Cardiac septum (tissue), 1 donor: ENCODE measurements at regions not wholly inside any gene's neighbourhood (a gene's known extent, or its start where the extent isn't known, plus 50 kb on each side); places are given as distances from the start of the nearest gene placed in this dataset.

ENCODE experiments used
- DNase-seq: peaks from one replicate; pipeline ENCODE4 v3.0.0-alpha.2; 2020; ENCODE audit warnings: low spot score
- intact Hi-C: fragments of 100-400 bp; cut with DNase I; formaldehyde crosslinking; loops from one replicate; pipeline ENCODE4 v1.14.0; 2022
- donor health status: DM: no; HTN: no; CAD: no.

DNA sequence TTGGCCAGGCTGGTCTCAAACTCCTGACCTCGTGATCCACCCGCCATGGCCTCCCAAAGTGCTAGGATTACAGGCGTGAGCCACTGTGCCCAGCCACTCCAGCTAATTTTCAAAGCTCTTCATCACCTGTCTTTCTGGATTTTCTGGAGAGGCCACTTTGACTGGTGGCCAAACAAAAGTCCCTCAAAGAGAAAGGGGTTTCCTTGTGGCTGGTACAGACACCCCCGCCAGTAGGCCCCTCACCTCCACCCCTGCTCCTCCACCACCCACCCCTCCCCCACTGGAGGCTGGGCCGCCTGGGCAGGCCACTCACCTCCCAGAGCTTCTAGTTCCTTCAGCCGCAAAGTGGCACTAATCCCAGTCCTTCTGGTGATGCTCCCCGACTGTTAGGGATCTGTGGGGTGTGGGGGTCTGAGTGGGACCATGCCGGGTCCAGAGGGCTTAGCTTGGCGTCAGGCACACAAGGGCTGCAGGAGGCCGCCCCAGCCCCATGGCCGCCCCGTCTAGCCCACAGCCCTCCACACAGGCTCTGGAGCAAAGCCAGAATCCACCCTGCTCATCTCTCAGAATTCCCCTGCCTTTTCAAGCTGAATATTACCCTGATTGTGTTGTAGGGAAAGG lies 182.0 kb upstream of the IER5L start:
- no peak for DNase-seq
- intact Hi-C loops, result no loop called here

DNA sequence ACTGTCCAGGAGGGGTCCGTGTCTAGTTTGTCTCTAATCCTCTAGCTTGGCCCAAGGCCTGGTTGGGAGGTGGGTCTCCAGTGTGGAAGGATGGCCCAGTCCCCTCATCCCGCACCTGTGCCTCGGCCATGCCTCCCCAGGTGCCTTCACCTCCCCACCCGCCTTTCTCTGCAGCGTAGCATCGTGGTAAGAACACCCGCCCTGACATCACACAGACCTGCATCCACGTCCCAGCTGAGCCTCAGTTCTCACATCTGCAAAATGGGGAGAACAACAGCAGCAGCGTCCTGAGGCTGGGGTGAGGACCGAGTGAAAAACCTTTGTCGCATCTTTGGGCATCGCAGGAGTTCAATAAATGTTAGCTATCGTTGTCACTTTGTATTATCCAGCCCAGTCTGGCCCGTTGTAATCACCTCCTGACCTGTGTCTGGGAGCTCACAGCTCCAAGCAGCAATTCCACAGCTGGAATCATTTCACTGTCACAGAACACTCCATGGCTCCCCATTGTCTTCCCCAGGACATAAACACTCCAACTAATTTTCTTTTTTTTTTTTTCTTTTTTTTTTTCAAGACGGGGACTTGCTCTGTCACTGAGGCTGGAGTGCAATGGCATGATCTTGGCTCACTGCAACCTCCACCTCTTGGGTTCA lies 181.2 kb upstream of the IER5L start:
- intact Hi-C loops, result no loop called here
- DNase-seq, result no peak

DNA sequence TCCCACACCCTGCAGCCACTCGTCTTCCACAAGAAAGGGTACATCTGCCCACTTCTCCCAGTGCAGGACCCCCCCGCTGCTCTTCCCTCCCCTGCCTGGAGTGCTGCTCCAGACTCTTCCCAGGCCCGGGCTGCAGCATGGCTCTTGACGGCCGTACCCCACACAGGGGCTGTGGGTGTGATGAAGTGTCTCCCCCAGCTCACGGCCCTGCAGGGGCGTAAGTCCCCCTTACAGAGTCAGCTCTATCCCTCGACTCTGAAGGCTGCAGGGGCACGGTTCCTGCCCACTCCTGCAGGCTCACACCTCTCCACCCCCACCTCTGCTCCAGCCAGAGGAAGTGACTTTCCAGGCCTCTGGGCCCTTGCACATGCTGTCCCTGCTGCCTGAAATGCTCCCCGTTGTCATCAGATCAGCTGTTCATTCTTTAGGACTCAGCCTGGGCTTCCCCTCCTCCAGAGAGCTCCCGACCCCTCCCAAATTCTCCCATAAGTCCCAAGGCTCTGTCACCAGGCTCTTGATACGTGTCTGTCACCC lies 180.6 kb upstream of the IER5L start:
- DNase-seq, result no peak
- intact Hi-C loops, result no loop called here

GRCh38 chr9:129357773-129358245 lies 179.7 kb upstream of the IER5L start:
- no peak for DNase-seq
- intact Hi-C loops, result no loop called here

DNA sequence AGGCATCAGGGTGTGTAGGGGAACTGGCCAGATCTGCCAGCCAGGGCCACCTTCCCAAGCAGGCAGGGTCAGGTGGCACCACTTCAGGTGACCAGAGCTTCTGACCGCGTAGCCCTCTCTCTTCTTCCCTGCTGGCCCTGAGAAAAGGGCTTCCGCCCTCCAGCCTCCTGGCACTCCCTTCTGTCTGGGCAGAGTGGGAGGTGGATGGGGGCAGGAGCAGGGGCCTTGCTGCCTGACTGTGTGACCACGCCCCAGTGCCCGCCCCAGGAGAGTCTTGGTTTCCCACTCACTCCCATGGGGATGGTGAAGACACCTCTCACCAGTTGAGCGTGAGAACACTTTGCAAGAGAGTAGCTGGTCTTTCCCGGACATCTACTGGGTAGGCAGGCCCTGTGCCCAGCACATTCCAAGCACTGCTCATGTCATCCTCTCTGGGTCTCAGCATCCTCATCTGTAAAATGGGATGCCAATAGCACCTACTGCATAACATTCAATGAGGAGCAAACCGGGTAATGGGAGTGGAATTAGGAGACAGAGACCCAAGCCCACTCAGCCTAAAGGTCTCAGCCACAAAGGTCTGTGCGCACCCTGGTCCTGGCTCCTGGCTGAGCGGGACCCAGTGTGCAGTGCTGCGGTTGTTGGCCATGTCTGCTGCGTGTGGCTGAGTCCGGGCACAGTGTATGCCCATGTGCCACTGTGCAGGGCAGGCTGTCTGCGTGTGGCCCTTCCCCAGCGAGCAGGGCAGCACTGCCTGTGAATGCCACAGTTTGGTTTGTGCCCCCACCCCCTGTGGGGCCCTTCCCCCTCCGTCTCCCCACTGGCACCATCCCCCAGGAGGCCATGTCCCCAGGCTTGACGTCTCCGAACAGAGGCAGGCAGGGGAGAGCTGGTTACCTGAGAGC lies 179.1 kb upstream of the IER5L start:
- no peak for DNase-seq
- intact Hi-C loops, result no loop called here

DNA sequence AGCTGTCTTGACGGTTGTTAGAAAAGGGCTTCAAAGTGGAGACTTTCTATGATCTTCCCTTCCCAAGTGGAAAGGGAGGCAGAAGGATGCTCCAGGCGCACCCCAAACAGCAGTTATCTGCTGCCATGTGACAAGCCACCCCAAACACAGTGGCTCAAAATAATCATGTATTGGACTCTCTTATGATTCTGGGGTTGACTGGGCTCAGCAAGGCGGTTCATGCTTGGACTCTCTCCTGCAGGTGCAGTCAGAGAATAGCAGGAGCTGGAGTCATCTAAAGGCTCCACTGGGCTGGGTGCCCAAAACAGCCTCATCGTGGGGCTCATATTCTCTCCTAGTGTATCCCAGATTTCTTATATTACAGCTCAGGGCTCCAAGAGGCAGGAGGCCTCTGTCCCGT lies 177.6 kb upstream of the IER5L start:
- no peak for DNase-seq
- intact Hi-C loops, result no loop called here

DNA sequence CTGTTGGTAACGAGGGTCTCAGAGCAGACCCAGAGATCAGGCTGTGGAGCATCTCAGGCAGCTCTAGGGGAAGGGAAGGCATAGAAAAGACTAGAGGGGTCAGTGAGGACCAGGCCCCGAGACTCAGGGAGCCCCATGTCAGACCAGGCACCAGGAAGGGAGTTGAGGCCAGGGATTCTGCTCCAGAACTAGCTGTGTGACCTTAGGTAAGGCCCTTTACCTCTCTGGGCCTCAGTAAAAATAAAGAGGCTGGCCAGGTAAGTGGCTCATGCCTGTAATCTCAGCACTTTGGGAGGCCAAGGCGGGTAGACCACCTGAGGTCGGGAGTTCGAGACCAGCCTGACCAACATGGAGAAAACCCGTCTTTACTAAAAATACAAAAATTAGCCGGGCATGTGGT lies 176.4 kb upstream of the IER5L start:
- no peak for DNase-seq
- intact Hi-C loops, result no loop called here

DNA sequence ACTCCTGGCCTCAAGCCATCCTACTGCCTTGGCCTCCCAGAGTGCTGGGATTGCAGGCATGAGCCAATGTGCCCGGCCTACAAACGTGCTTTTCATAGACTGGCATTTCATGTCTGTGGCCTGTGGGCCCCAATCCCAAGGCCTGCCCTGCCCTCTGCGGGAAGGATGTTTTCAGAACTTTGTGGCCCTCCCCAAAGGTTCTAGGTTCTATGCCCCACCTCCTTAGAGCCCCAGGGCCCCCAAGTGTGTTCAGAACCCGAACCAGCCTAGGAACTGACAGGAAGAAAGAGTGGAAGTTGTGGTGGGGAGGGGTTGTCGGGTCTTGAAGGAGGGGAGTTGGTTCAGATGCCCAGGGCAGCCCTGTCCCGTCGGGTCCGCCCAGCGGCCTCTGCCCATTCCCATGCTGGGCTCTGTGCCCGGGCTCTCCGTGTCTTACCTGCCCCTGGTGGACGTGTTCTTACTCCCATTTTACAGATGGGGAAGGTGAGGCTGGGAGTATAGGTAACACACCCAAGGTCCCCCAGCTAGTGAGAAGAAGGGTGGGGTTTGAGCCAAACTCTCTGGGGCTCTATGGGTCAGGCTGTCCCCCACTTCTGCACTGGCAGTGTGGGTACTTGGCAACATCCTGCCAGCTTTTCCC lies 175.8 kb upstream of the IER5L start:
- intact Hi-C loops, result no loop called here
- no peak for DNase-seq

GRCh38 chr9:129352146-129352865 lies 174.2 kb upstream of the IER5L start:
- intact Hi-C loops, result no loop called here
- DNase-seq, result no peak

DNA sequence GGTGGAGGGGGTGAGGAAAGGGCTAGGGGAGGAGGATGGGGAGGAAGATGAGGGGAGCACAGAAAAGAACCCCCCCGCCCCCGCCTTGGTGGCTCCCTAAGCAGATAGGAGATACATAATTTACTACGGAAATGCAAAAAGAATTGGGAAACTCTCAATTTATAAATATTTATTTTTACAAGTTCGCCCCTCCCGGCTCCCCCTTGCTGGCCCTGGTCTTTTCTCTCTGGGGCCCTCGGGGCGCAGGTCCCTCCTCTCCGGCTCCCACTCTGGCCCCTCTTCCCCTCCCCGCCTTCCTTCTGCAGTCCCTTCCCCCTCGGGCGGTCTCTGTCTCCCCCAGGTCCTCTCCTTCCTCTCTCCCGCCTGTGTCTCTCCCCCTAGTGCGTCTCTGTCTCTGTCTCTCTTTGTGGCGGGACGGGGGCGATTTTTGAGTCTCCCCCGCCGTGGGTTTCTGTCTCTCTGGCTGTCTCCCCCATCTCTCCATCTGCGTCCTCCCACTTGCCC lies 173.6 kb upstream of the IER5L start:
- no peak for DNase-seq

GRCh38 chr9:129351058-129351641 lies 173.1 kb upstream of the IER5L start:
- intact Hi-C loops, result no loop called here
- no peak for DNase-seq

More for the DNA sequence above, 173.6 kb upstream of the IER5L start:
- intact Hi-C loops, result no loop called here

- intact Hi-C loops, result no loop called here
- no peak for DNase-seq
Measured at GRCh38 chr9:129350143-129350935, 172.3 kb upstream of the IER5L start.

DNA sequence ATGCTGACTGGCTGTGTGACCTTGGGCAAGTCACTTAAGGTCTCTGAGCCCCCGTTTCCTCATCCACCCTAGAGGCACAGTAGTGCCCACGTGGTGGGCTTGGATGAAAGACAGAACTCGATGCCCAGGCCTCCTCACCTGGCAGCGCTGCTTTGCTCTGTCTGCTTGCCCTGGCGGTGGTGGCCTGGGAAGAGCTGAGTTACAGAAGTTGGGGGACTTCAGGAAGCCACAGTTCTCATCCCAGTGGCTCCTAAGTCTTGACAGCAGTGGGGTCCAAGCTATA lies 171.5 kb upstream of the IER5L start:
- intact Hi-C loops, result no loop called here
- no peak for DNase-seq

GRCh38 chr9:129348890-129349664 lies 171.0 kb upstream of the IER5L start:
- no peak for DNase-seq
- intact Hi-C loops, result no loop called here

DNA sequence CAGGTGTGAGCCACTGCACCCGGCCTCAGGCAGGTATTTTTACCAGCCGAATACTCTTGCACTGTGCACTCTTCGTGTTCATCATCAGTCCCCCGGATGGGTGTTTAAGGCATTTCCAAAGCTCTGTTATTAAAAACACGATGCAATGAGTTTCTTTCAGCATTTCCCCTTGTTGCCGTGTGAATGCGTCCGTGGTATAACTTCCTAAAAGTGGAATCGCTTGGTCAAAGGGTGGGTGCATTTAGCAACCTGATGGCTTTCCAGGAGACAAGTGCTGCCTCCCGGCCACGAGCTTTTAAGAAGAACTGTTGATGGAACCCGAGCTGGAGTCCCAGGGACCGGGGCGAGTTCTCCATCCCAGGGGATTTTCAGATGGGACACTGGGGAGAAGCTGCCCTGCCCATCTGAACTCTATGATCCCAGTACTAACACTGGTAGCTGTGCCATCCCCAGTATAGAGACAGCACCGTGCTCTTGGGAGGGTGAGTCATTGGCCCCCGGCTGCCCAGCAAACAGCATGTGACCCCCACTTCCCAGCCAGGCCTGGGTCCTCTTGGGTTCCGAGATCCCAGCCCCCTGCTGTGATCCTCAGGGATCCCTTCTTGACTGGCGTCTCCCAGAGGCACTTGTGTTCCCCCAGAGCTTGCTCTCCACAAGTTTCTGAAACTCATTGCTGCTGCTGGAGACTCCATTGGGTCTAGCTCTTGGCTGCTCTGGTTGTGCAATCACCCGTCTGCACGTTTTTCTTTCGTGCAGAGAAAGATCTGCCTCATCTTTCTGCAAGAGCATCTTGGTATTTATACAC lies 169.5 kb upstream of the IER5L start:
- intact Hi-C loops, result no loop called here
- no peak for DNase-seq

- no peak for DNase-seq
- intact Hi-C loops, result no loop called here
Measured at GRCh38 chr9:129346046-129346445, 168.0 kb upstream of the IER5L start.
